Right atrium auricular region (tissue), 2 donors: ENCODE measurements at regions not wholly inside any gene's neighbourhood (a gene's known extent, or its start where the extent isn't known, plus 50 kb on each side); places are given as distances from the start of the nearest gene placed in this dataset.

ENCODE experiments used
- DNase-seq: peaks from one replicate; pipeline ENCODE4 v3.0.0-alpha.2; 2019; ENCODE audit warnings: low spot score
- H3K27ac ChIP-seq, 2 donors: fragments of 200-600 bp; sonication (generic); 1 replicate in 1 of 2; 2 replicates in 1 of 2; pipeline ENCODE4 v1.5.1; 2016 to 2019
- H3K27me3 ChIP-seq, 2 donors: fragments of 200-600 bp; sonication (generic); one replicate each; pipeline versions ENCODE4 v1.5.1 to v1.6.0; 2017 to 2019
- H3K36me3 ChIP-seq: fragments of 200-600 bp; sonication (generic); one replicate; pipeline ENCODE4 v1.5.1; 2016
- H3K4me1 ChIP-seq, 2 donors: fragments of 200-600 bp; sonication (generic); one replicate each; pipeline versions ENCODE4 v1.5.1 to v1.6.0; 2017 to 2019
- H3K4me3 ChIP-seq, 2 donors: fragments of 200-600 bp; sonication (generic); 1 replicate in 1 of 2; 2 replicates in 1 of 2; pipeline ENCODE4 v1.5.1; 2017 to 2019; ENCODE audit warnings: mild to moderate bottlenecking in 1 of 2, moderate library complexity in 1 of 2
- H3K9me3 ChIP-seq, 2 donors: fragments of 200-600 bp; sonication (generic); one replicate each; pipeline ENCODE4 v1.5.1; 2019
- TF ChIP-seq, protein P1 (sequence below), 2 donors: fragments of 200-600 bp; sonication (generic); IDR thresholded peaks; one replicate each; pipeline ENCODE4 v1.5.1; 2019; ENCODE audit warnings: antibody characterized with exemption in 2 of 2

DNA sequence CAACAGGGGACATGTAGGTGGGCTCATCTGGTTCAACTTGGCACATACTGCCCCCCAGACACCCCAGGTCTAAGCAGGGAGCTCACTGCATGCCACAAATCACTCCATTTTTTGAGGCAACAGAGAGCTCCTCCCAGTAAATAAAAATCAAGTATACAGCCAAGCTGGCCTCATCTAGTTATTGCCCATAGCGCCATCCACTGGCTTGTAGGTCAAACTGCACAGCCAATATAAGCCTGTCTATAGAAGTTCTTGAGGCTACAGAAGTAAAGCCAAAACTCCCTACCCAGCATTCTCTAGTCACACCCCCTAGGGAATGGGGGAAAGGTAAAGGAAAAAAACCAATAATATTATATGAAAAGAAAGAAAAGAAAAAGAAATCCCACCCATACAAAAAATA, 453.7 kb downstream of the ZNF385D start:
- H3K27me3 ChIP-seq: no peaks in the 10 kb centered on the region
- peaks cover 0 to 18% of the 10 kb centered on the region in 2 donors for H3K9me3 ChIP-seq
- no peak for DNase-seq
- H3K4me3 ChIP-seq: no peak overlapping the region
- no peaks in the 10 kb centered on the region for H3K4me1 ChIP-seq
- no peaks in the 10 kb centered on the region for H3K36me3 ChIP-seq
- no peak overlapping the region for H3K27ac ChIP-seq
- TF ChIP-seq, protein P1, sequence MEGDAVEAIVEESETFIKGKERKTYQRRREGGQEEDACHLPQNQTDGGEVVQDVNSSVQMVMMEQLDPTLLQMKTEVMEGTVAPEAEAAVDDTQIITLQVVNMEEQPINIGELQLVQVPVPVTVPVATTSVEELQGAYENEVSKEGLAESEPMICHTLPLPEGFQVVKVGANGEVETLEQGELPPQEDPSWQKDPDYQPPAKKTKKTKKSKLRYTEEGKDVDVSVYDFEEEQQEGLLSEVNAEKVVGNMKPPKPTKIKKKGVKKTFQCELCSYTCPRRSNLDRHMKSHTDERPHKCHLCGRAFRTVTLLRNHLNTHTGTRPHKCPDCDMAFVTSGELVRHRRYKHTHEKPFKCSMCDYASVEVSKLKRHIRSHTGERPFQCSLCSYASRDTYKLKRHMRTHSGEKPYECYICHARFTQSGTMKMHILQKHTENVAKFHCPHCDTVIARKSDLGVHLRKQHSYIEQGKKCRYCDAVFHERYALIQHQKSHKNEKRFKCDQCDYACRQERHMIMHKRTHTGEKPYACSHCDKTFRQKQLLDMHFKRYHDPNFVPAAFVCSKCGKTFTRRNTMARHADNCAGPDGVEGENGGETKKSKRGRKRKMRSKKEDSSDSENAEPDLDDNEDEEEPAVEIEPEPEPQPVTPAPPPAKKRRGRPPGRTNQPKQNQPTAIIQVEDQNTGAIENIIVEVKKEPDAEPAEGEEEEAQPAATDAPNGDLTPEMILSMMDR (IDR thresholded peaks at IDR 0.05): no peak

DNA sequence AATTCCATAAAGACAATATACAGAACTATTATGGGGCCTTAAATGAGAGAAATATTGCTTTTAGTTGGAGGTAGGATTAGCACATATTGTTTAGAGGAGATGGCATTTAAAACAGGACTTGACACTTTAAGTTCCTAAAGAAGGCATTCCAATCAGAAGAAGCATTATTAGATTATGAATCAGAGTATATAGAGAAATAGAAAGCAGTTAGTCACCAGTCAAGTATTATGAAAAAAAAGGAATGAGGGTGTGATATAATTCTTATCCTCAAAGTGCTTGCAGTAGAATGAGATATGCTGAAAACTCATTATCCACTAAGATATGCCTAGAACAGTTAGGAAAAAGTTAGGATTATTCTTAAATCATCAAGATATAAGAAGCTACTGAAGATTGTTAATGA, 456.2 kb downstream of the ZNF385D start:
- Histone ChIP-seq H3K9me3 (peaks cover 0 to 18% of the 10 kb centered on the region in 2 donors), H3K27ac (no peak overlapping the region), H3K27me3 (no peaks in the 10 kb centered on the region), H3K4me3 (no peak overlapping the region), H3K4me1 (no peaks in the 10 kb centered on the region), H3K36me3 (no peaks in the 10 kb centered on the region)
- no peak for DNase-seq
- TF ChIP-seq, protein P1 (IDR thresholded peaks at IDR 0.05): no peak

DNA sequence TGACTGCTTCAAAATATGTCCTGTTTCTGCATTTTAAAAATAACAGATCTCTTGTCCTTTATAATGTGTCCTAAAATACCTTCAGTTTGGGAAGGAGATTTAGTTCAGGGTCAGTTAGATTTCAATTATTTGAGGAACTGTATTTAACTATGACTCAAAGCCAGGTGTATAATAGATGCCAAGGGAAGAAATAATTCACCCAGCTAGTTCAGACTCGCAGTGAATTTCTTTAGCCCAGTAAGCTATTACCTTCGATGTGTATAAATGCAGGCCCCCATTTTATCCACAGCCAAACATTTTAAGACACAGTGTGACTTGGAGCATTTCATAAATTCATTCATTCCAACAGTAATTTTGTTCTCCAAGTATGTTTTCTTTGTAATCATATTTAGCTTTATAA, 458.0 kb downstream of the ZNF385D start:
- no peak for DNase-seq

DNA sequence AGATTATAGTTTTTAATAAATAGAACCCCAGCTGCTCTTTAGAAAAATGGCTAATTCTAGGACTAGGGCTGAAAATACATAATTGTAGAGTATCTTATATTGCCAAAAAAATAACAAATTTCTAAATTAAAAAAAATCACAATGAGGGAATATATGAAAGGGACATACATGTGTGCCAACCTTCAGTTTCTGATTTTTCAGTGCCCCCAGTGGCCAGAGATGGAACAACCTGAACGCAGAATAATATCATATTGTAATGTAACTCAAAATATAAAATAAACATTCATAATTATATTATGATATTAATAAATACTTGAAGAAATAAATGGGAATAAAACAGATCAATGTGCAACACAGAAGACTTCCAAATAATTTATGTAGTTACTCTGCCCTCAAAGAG, 460.5 kb downstream of the ZNF385D start:
- Histone ChIP-seq H3K27ac (no peak overlapping the region), H3K4me3 (no peak overlapping the region), H3K9me3 (no peaks in the 10 kb centered on the region), H3K36me3 (no peaks in the 10 kb centered on the region), H3K27me3 (no peaks in the 10 kb centered on the region), H3K4me1 (no peaks in the 10 kb centered on the region)
- TF ChIP-seq, protein P1 (IDR thresholded peaks at IDR 0.05): peak in 1 of 2 donors; percentile 58
- no peak for DNase-seq

More for the DNA sequence above, 458.0 kb downstream of the ZNF385D start:
- Histone ChIP-seq H3K36me3 (no peaks in the 10 kb centered on the region), H3K4me3 (no peak overlapping the region), H3K27ac (no peak overlapping the region), H3K27me3 (no peaks in the 10 kb centered on the region), H3K9me3 (peaks cover 0 to 4% of the 10 kb centered on the region in 2 donors), H3K4me1 (no peaks in the 10 kb centered on the region)
- TF ChIP-seq, protein P1 (IDR thresholded peaks at IDR 0.05): no peak

DNA sequence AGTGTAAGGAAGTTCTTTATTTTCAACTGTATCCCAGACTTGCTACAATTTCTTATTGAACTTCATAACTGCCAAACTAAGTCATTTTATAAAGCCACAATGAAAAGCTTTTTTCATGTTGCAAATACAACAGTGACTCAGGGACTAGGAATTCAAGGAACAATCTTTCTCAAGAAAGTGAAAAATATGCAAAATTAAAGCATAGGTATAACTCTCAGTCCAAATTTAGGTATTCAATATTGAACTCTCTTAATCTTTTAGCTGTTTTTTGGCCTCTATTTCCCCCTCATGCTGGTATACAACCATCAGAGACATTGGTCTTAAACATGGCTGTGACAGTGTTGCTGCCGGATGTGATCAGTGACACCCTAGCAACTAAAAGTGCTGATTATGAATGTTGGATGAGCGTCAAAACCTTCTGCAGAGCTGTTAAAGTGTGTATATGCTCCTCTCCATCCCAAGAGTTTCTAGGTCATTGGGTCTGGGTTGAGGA, 476.9 kb downstream of the ZNF385D start:
- Histone ChIP-seq H3K4me1 (no peaks in the 10 kb centered on the region), H3K27ac (no peak overlapping the region), H3K9me3 (no peaks in the 10 kb centered on the region), H3K27me3 (no peaks in the 10 kb centered on the region), H3K36me3 (no peaks in the 10 kb centered on the region), H3K4me3 (no peak overlapping the region)
- DNase-seq: no peak
- TF ChIP-seq, protein P1 (IDR thresholded peaks at IDR 0.05): no peak
